Testis (tissue), 2 donors: ENCODE measurements at regions not wholly inside any gene's neighbourhood (a gene's known extent, or its start where the extent isn't known, plus 50 kb on each side); places are given as distances from the start of the nearest gene placed in this dataset.

Experiments used
- CTCF ChIP-seq, 3 experiments: fragments of 450-650 bp in 2 of 3; fragments of 200-600 bp in 1 of 3; sonication (generic) in 1 of 3; IDR thresholded peaks; one replicate each; pipeline ENCODE4 v1.5.1; 2016 to 2019; ENCODE audit warnings: antibody characterized with exemption in 3 of 3, mild to moderate bottlenecking in 2 of 3, moderate library complexity in 1 of 3
- POLR2A ChIP-seq: fragments of 450-650 bp; IDR thresholded peaks from one replicate; pipeline ENCODE4 v1.6.1; 2017; ENCODE audit warnings: antibody characterized with exemption, mild to moderate bottlenecking, moderate library complexity

- TF ChIP-seq CTCF (IDR thresholded peaks at IDR 0.05) = no peak
- TF ChIP-seq POLR2A = no peak
These were observed 108.7 kb downstream of the PLK2 start for GRCh38 chr5:58351190-58351589.
